SU-DHL-6 (cell line): ENCODE measurements at regions not wholly inside any gene's neighbourhood (a gene's known extent, or its start where the extent isn't known, plus 50 kb on each side); places are given as distances from the start of the nearest gene placed in this dataset.

Source experiments
- CTCF ChIP-seq: fragments of 200-600 bp; sonication (generic); IDR thresholded peaks from one replicate; pipeline ENCODE4 v1.5.1; 2017; ENCODE audit warnings: antibody characterized with exemption, mild to moderate bottlenecking, low read length, moderate library complexity; ENCODE audit not compliant: insufficient read depth, poor library complexity, severe bottlenecking
- EZH2phosphoT487 ChIP-seq: fragments of 200-600 bp; sonication (generic), shearing (Covaris generic); conservative IDR thresholded peaks from 2 replicates; pipeline ENCODE4 v1.6.1; 2018; ENCODE audit warnings: mild to moderate bottlenecking, antibody characterized with exemption, low read length, moderate library complexity, mixed read lengths

- TF ChIP-seq CTCF (no peak), EZH2phosphoT487 (no peak)
Measured at GRCh38 chr20:48547664-48548063, 280.1 kb downstream of the PREX1 start.
